ENCODE measurements at regions not wholly inside any gene's neighbourhood (a gene's known extent, or its start where the extent isn't known, plus 50 kb on each side); places are given as distances from the start of the nearest gene placed in this dataset.
"Not testable (repeated sequence)": the region's sequence is repeated elsewhere in the genome, so short reads cannot be mapped to it uniquely, and the experiment has no call there.

DNA sequence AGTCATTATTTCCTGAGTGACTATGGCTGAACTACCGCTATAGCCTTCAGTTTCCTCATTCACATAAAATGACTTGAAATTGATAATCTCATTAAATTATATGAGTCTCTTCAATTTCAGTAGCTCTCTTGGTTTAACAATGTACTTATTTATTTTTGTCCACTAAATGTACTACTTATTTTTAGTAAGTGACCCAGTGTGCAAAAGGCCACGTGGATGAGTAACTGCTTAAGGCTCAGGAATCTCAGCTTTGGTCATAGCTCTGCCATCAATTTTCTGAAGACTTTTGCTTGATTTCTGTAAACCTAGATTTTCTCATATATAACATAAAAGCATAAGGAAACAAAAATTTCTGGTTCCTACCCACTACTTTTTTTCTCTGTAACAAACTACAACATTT, 1132.9 kb upstream of the CDH8 start:
- no peak for DNase-seq

DNA sequence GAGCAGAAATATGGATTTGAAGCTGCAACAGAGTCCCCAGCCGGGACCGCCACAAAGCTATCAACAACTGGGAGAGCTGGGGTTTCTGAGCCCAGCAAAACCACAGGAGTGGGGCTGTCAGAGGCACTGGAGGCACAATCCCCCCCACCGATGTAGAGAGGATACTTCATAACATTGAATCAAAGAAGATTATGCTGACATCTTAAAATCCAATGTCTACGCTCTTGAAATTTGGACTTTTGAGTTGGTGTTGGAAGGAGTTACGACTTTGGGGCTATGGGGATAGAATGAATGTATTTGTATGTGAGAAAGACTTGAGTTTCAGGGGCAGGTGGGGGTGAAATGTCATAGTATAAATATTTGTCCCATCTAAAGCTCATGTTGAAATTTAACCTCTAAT, 1121.6 kb upstream of the CDH8 start:
- no peak for DNase-seq

DNA sequence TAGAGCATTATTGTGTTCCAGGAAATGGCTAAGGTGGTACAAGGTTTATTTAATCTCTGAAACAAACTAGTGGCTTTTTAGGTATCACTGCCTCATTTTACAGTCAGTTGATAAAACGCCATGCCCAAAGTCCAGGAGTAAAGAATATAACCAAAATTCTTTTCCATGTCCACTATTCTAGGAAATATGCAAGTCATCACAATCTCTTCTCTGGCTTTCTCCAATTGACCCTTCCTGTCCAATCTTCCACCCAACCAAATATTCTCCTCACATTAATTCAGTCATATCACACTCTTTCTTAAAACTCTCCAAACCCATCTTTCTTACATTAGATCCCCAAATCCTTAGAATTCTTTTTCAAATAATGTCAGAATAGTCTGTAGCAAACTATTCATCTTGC, 1110.0 kb upstream of the CDH8 start:
- DNase-seq: no peak

DNA sequence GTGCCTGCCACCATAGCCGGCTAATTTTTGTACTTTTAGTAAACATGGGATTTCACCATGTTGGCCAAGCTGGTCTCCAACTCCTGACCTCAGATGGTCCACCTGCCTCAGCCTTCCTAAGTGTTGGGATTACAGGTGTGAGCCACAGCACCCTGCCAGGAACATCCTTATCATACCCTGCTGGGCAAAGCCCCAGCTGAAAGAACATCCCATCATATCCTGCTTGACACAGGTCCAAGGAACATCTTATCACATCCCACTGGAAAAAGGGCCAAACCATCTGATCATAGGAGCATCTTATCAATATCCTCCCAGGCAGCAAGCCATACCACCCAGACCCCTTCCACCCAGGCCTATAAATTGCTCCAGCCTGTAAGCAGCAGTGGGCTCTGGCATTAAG, 1109.2 kb upstream of the CDH8 start:
- DNase-seq: no peak

DNA sequence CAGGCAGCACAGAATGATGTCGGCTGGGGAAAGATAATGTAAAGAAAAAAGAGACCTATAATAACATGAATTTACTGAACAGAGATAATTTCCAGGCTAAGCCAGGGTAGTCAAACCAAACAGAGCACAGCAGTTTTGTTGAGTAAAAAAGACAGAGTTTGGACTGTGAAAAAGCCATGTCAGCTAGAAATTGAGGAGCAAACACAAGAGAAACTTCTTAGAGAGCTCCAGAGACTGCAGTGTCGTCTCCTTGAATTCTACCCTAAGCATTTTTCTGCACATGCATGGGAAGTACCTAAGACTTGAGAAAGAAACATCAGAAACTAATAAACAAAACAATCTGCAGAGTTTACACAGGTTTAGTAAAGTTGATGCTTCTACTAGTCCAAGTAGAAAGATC, 1098.8 kb upstream of the CDH8 start:
- no peak for DNase-seq

DNA sequence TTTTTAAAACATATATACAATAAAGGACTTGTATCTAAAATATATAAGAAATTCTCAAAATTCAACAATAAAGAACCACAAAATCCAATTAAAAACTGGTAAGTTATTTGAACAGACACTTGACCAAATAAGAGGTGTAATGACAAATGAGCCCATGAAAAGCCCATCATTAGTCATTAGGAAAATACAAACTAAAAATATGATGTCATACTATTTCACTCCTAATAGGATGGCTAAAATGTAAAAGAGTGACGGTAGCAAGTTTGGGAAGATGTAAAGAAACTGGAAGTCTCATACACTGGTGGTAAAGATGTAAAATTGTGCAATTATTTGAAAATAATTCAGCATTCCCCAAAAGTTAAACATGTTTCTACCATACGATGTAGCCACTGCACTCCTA, 1095.3 kb upstream of the CDH8 start:
- no peak for DNase-seq

DNA sequence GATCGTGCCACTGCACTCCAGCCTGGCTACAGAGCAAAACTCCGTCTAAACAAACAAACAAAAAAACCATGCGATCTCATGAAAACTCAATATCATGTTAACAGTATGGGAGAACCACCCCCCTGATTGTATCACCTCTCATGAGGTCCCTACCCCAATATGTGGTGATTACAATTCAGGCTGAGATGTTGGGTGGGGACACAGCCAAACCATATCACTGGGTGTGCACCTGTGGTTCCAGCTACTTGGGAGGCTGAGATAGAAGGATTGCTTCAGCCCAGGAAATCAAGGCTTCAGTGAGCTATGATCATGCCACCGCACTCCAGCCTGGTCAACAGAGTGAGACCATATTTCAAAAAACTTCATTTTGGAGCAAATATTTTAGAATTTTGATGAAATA, 1094.7 kb upstream of the CDH8 start:
- no peak for DNase-seq

DNA sequence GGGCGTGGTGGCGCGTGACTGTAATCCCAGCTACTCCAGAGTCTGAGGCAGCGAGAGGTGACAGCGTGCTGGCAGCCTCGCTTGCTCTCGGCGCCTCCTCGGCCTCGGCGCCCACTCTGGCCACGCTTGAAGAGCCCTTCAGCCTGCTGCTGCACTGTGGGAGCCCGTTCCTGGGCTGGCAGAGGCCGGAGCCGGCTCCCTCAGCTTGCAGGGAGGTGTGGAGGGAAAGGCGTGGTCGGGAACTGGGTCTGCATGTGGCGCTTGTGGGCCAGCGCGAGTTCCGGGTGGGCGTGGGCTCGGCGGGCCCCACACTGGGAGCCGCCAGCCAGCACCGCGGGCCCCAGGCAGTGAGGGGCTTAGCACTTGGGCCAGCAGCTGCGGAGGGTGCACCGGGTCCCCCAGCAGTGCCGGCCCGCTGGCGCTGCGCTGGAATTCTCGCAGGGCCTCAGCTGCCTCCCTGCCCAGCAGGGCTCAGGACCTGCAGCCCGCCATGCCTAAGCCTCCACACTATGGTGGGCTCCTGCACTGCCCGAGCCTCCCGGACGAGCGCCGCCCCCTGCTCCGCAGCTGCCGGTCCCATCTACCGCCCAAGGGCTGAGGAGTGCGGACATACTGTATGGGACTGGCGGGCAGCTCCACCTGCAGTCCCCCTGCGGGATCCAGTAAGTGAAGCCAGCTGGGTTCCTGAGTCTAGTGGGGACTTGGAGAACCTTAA, 1093.3 kb upstream of the CDH8 start:
- DNase-seq: no peak

DNA sequence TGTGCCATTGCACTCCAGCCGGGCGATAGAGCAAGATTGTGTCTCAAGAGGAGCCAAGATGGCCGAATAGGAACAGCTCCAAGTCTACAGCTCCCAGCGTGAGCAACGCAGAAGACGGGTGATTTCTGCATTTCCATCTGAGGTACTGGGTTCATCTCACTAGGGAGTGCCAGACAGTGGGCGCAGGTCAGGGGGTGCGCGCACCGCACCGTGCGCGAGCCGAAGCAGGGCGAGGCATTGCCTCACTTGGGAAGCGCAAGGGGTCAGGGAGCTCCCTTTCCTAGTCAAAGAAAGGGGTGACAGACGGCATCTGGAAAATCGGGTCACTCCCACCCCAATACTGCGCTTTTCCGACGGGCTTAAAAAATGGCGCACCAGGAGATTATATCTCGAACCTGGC, 1083.7 kb upstream of the CDH8 start:
- DNase-seq: not testable (repeated sequence)

DNA sequence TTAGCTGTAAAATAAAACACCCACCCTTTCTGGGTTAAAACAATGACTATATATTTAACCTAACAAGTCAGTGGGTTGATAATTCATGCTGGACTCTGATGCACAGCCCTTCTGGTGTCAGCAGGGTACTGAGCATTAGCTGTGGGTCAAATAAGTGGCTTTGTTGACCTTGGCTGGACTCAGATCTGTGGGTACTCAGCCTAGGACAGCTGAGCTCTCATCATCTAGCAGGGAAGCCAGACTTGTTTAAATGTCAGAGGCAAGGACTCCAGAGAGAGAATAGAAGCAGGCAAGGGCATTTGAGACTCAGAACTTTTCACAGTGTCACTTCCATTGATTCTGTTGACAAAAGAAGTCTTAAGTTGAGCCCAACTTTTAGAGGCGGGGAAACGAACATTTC, 1063.8 kb upstream of the CDH8 start:
- DNase-seq: no peak

DNA sequence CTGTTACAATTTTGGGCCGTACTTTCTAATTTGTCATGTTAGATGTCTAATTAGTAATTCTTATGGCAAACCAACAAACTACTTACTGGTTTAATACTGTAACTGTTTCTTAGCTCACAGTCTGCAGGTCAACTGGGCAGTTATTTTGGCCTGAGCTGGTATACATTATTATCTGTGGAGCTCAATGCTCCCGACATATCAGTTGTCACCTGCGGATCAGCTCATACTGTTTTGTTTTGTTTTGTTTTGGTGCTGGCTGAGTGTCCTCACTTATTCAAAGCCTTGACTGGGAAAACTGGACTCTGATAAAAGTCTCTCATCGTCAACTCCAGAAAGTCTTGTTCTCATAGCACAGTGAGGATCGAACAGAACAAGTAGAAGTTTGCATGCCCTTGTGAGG, 1060.6 kb upstream of the CDH8 start:
- DNase-seq: no peak

DNA sequence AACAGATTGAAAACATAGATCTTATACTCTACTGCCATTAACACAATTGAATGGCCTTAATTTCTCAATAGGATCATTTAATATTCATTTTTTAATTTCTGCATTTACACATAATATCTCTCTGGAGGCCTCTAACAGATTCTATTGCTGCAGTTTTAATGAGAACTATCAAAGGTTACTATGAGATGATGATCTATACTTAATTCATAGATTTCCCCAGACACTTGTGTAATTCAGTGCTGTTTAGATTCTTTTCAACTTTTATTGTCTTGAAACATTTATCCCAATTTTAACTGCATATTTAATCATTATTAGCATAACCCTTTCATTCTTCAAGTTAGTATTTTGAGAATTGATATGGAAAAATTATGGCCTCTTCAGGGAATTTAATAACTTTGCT, 1056.5 kb upstream of the CDH8 start:
- DNase-seq: no peak

DNA sequence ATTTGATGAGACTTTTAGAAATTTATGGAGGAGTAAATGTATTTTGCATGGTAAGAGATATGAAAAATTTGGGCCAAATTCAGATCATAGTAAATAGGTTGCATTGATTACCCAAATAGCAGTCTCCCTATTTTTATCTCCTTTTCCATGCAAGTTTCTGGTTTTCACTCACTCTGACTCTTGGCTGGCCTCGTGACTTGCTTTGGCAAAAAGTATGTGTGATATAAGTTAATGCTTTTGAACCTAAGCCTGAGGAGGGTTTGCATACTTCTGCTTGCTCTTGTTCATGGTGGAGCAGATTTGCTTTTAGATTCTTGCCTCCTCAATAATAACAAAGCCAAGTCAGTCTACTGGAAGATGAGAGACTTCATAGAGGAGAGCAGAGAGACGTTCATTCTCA, 1045.9 kb upstream of the CDH8 start:
- no peak for DNase-seq

DNA sequence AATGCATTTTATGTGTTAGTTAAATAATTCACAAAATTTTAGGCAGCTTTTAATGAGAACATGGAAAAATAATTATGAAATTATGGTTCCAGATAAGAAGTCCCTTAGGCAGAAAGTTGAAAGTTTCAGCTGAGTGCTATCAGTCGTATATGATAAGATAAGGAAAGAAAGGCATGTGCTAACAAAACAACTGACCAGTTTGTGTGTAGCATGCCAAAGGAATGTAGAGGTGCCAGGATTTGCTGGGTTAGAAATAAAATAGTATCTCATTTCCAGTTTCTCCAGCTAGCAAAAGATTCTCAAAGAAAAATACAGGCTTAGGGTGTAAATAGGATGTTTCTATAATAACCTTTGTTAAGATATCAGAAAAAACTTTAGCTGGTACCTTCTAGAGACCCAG, 1044.5 kb upstream of the CDH8 start:
- no peak for DNase-seq

DNA sequence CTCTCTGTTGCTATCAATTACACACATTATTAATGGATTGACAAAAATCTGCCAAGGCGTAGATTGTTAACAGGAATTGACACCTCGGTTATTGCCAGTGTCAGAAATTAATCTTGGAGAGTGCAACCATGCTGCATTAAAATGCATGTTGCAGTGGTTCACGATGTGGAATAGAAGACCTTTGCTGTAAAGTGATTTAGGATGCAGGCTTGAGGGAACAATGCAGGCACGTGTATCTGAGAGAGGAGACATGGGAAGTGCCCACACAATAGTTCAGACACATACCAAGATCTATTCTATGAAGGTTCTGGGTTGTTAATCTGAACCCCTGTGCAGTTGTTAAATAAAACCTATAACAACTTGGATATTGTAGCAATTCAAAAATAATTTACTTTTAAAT, 1032.8 kb upstream of the CDH8 start:
- DNase-seq: no peak

DNA sequence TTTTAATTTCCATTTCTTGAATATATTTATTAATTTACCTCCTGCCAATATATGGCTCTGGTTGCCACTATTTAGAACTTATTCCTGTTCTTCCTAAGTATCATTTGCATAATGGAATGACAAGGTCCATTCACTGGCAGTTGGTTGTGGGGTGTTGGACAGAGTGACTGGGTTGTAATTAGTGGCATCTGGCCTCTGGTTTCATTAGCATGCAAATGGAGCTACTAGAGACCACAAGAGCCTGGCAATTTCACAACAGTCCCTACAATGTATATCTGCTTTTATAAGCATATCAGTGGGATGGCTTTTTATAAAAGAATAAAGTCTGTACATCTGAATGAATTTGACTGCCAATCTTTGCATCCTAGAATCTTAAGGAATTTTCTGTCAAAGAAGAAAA, 1030.9 kb upstream of the CDH8 start:
- DNase-seq: no peak

DNA sequence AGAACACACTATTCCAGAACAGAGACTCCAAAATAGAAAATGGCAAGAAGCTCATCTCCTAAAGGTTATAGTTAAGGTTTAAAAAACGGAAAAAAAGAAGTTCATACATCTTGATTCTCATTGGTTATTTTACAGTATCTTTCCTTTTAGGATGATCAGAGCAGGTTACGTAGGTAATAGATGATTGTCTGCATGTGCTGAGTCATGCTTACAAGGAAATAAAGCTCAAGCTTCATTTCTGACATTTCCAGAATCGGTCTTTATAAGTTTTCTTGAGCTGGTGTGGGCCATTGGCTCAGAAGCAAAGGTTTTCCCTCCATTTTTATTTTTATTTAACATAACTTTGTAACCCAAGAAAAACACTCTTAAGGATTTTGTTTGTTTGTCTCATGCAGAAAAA, 1030.3 kb upstream of the CDH8 start:
- DNase-seq: no peak

DNA sequence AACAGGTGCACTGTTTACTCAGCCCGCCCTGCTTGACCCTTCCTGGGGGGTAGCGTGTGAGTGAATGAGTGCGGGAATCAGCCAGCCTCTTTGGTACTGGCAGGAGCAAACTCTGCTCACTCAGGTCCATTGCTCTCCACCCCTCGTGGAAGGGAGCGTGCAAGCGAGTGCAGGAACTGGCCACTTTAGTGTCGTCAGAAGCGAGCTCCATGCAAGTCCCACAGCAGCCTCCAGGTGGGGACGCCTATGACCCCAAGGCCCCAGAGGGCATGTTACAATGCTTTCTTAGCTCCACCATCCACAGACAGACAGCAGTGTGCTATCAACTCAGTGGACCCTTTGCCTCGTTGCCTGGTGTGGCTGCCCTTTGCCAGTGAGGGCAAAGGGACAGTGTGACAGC, 1025.1 kb upstream of the CDH8 start:
- DNase-seq: no peak

DNA sequence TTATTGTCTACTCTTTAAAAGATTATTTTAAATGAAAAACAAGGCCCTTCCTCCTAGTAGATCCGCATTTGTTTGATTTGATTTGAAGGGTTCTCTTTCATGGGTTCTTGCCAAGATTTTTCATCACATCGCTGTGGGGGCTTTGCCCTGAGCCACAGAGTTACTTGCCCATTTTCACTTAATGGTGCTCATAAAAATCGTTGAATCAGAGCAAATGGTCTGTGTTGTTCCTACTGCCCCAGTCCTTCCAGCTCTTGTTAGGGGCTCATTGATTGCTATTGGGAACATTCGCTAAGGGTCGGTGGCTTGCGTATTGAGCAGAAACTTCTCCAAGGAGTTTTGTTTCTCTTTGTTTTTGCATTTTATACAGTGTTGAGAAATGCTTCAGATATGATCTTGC, 1023.4 kb upstream of the CDH8 start:
- DNase-seq: no peak

DNA sequence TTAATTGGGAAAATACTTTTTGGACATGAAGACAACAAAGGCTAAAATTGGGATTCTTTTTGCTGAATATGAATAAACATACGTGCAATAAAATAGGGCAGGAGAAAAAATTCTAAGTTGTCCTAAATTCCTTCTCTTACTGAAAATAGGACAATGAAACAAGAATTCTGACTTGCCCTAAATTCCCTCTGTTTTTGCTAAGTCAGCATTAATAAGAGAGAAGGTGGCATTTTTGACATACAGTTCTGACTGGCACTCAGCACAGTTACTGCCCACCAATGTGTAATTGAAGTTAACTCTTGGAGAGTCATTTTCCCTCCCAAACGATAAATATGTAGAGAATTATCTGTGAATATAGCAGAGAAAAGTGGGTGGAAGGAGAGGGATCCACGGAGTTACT, 1021.1 kb upstream of the CDH8 start:
- DNase-seq: no peak

DNA sequence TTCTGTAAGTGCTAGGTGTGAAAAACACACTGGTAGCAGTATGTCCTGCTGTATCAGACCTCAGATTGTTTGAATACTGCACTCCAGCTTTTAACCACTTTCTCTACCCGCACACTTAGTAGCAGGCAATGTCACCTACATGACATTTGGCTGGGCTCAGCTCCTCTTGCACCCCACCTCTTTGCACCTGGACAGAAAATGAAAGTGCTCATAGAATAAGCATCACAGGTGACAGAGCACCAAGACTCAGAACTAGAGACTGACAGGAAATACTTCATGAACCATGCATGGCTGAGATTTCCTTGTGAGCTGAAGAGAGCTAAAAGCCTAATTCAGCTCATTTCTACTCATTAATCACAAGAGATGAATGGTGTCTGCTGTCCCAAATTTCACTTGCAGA, 1014.2 kb upstream of the CDH8 start:
- DNase-seq: no peak

DNA sequence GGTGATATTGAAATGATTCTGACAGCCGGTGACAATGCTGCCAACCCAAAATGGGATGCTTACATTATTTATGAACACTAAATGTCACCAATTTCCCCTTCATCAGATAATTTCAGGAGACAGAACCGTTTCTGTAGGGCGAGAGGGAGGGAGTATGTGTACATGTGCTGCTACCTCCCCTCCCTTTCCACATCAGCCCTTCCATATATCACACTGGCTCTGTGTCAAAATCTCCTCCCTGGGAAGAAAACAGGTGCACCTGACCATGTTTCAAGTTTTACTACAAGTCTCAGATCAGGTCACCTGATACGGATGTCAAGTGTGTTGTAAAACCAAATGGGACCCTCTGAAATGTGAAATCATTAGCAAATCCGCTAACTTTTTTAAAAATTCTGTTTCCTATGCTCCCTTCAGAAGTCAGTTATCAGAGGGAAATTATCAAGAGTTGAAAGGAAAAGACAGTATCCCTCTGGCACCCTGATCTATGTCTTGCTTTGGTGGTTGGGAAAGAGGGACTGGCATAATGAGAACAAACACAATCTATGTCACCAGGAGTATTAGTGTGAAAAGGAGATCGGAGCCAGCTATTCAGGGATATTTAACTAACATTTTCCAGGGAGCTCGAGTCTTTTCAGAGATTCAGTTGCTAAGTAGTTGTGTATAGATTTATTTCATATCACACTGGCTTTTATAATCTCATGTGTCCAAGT, 1002.3 kb upstream of the CDH8 start:
- no peak for DNase-seq

DNA sequence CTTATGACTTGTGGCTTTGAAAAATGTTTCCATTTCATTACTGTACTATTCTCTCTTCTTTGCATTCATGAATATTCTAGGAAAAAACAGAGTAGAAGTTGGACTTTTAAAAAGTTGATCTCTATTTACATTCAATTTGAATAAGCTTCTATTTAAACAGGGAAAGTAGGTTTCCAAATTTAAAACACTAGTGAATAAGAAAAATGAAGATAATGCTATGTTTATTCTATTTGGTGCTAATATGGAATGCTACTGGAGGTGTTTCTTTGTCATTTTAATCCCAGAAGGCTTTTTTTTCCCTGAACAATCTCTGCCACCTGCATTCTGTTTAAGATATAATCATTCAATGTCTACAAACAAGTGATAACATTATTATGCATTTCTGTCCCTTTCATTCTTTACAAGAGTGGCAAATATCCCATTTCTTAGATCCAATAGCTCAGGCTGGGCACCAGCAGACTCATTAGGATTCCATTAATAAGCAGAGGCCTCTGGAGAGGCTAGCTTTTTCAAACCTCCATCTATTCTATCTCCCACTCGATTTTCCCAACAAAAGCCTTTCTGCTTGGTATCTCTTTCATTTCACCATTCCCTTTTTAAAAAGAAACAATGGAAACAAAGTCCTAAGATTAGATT, 1001.6 kb upstream of the CDH8 start:
- no peak for DNase-seq

DNA sequence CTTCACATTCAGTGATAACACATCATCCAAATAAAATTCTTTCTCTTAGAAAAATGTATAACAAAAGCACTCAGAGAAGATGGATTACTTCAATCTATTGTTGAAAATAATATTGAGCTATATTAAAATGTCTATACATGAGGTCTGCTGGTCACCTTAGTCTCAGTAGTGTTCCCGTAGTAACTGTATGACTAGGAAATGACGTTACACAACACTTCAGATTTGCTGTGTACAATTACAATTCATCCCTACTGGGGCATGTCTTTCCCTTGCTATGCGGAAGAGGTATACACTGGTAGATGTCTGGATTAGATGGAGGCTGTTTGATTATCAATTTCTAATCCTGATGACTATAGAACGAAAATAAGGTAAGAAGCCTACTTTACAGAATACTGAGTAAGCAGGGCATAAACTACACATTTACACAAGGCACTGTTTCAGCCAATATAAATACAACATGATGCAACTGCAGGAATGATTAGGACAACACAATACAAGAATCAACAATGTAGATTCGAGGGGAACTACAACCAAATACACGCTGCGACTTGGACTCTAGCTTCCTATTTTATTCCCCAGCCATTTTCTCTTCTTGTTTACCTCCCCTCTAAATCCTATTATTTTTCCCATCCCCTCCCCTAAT, 982.5 kb upstream of the CDH8 start:
- DNase-seq: no peak

Data from NCI-H2029 treated with DMSO at 0.1 percent for 48 hours (cell line).